ENCODE measurements at regions not wholly inside any gene's neighbourhood (a gene's known extent, or its start where the extent isn't known, plus 50 kb on each side); places are given as distances from the start of the nearest gene placed in this dataset.

GRCh38 chr3:14333621-14334020, 68.8 kb upstream of the SLC6A6 start:
- Histone ChIP-seq H3K4me3 (ENCODE audit: low read length) (no peak overlapping the region), H3K4me1 (ENCODE audit: control insufficient read depth, insufficient read depth, low read length) (no peaks in the 10 kb centered on the region), H3K9me3 (ENCODE audit: control insufficient read depth, low read length) (no peaks in the 10 kb centered on the region), H3K9ac (ENCODE audit: extremely low read depth, low read length, poor library complexity, severe bottlenecking) (no peak overlapping the region), H3K27ac (ENCODE audit: low read depth, low read length) (no peak overlapping the region), H3K27me3 (ENCODE audit: control insufficient read depth, insufficient read depth, low read length, poor library complexity, severe bottlenecking) (no peaks in the 10 kb centered on the region), H3K36me3 (ENCODE audit: control insufficient read depth, insufficient read depth, low read length) (no peaks in the 10 kb centered on the region)
- TF ChIP-seq CTCF (conservative IDR thresholded peaks at IDR 0.05), result no peak
- 87 to 90% methylated on average over 8 of the region's 8 CpGs for WGBS, 2 experiments (ENCODE audit: insufficient coverage in 1 of 2, insufficient read length in 1 of 2)
- peaks cover 12% of the 10 kb centered on the region for H3K4me1 Mint-ChIP-seq
- no peaks in the 10 kb centered on the region for H3K36me3 Mint-ChIP-seq (ENCODE audit: low read depth)
- DNase-seq, result no peak
- no peak overlapping the region for H3K27ac Mint-ChIP-seq
- no peaks in the 10 kb centered on the region for H3K9me3 Mint-ChIP-seq
- no peak overlapping the region for H3K4me3 Mint-ChIP-seq
- H3K27me3 Mint-ChIP-seq (ENCODE audit: insufficient read depth), result peaks cover 4% of the 10 kb centered on the region

GRCh38 chr3:14334136-14334535, 68.3 kb upstream of the SLC6A6 start:
- Histone ChIP-seq H3K27me3 (ENCODE audit: control insufficient read depth, insufficient read depth, low read length, poor library complexity, severe bottlenecking) (no peaks in the 10 kb centered on the region), H3K4me3 (ENCODE audit: low read length) (no peak overlapping the region), H3K27ac (ENCODE audit: low read depth, low read length) (no peak overlapping the region), H3K9ac (ENCODE audit: extremely low read depth, low read length, poor library complexity, severe bottlenecking) (no peak overlapping the region), H3K36me3 (ENCODE audit: control insufficient read depth, insufficient read depth, low read length) (no peaks in the 10 kb centered on the region), H3K4me1 (ENCODE audit: control insufficient read depth, insufficient read depth, low read length) (no peaks in the 10 kb centered on the region), H3K9me3 (ENCODE audit: control insufficient read depth, low read length) (no peaks in the 10 kb centered on the region)
- no peak for DNase-seq
- H3K27me3 Mint-ChIP-seq (ENCODE audit: insufficient read depth), result peaks cover 4% of the 10 kb centered on the region
- H3K4me3 Mint-ChIP-seq, result no peak overlapping the region
- H3K27ac Mint-ChIP-seq, result no peak overlapping the region
- no peak for TF ChIP-seq CTCF (conservative IDR thresholded peaks at IDR 0.05)
- peaks cover 12% of the 10 kb centered on the region for H3K4me1 Mint-ChIP-seq
- H3K9me3 Mint-ChIP-seq, result no peaks in the 10 kb centered on the region
- WGBS, 2 experiments (ENCODE audit: insufficient coverage in 1 of 2, insufficient read length in 1 of 2), result 72 to 91% methylated on average over 2 to 4 of the region's 4 CpGs
- H3K36me3 Mint-ChIP-seq (ENCODE audit: low read depth), result no peaks in the 10 kb centered on the region

- no peaks in the 10 kb centered on the region for H3K9me3 Mint-ChIP-seq
- Histone ChIP-seq H3K4me1 (ENCODE audit: control insufficient read depth, insufficient read depth, low read length) (no peaks in the 10 kb centered on the region), H3K27ac (ENCODE audit: low read depth, low read length) (no peak overlapping the region), H3K36me3 (ENCODE audit: control insufficient read depth, insufficient read depth, low read length) (no peaks in the 10 kb centered on the region), H3K9me3 (ENCODE audit: control insufficient read depth, low read length) (no peaks in the 10 kb centered on the region), H3K4me3 (ENCODE audit: low read length) (no peak overlapping the region), H3K9ac (ENCODE audit: extremely low read depth, low read length, poor library complexity, severe bottlenecking) (no peak overlapping the region), H3K27me3 (ENCODE audit: control insufficient read depth, insufficient read depth, low read length, poor library complexity, severe bottlenecking) (no peaks in the 10 kb centered on the region)
- H3K36me3 Mint-ChIP-seq (ENCODE audit: low read depth), result no peaks in the 10 kb centered on the region
- H3K4me3 Mint-ChIP-seq, result no peak overlapping the region
- no peak for DNase-seq
- peaks cover 4% of the 10 kb centered on the region for H3K27me3 Mint-ChIP-seq (ENCODE audit: insufficient read depth)
- H3K4me1 Mint-ChIP-seq, result peaks cover 6% of the 10 kb centered on the region
- H3K27ac Mint-ChIP-seq, result no peak overlapping the region
- WGBS, 2 experiments (ENCODE audit: insufficient coverage in 1 of 2, insufficient read length in 1 of 2), result 62 to 81% methylated on average over 3 to 7 of the region's 7 CpGs
- no peak for TF ChIP-seq CTCF (conservative IDR thresholded peaks at IDR 0.05)
These were observed 67.5 kb upstream of the SLC6A6 start for GRCh38 chr3:14334936-14335335.
